PC-3 (cell line): ENCODE measurements at regions not wholly inside any gene's neighbourhood (a gene's known extent, or its start where the extent isn't known, plus 50 kb on each side); places are given as distances from the start of the nearest gene placed in this dataset.

Source experiments
- CTCF ChIP-seq: fragments of 300-600 bp; sonication (generic); conservative IDR thresholded peaks from 2 replicates; pipeline ENCODE4 v1.5.1; 2017; ENCODE audit warnings: antibody characterized with exemption, low read depth, mild to moderate bottlenecking, low read length
- EZH2 ChIP-seq: fragments of 300-600 bp; sonication (generic); IDR thresholded peaks from one replicate; pipeline ENCODE4 v1.6.1; 2017; ENCODE audit warnings: antibody characterized with exemption, mild to moderate bottlenecking, low read length; ENCODE audit not compliant: unreplicated experiment
- EZH2phosphoT487 ChIP-seq: fragments of 300-600 bp; sonication (generic); IDR thresholded peaks from 2 replicates; pipeline ENCODE4 v1.6.1; 2018; ENCODE audit warnings: mild to moderate bottlenecking, antibody characterized with exemption, low read length, borderline replicate concordance

DNA sequence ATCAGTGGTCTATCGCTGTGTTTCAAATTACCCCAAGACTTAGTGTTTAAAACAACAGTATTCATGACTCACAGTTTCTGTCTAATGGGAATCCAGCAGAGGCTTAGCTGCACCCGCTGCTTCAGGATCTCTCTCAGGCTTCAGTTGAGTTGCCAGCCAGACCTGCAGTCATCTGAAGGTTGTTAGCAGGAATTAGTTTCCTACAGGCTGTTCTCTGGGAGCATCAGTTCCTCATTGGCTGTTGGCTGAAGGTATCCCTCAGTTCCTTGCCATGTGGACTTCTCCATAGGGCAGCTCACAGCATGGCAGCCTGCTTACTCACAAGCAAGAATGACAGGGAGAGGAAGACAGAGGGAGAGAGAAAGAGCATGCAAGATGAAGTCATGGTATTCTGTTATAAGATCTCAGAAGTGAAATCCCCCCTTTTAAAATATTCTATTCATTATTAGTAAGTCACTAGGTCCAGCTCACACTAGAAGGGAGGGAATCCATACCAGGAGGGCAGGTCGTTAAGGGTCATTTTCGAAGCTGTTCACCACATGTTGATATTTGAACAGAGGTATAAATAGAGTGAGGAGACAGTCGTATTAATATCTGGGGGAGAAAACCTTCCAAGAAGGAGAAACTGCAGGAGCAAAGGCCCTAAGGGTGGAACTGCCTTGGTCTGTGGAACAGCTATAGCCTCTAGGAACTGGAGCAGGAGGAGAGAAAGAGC is 473.9 kb upstream of the PPP2R3A start:
- TF ChIP-seq CTCF (no peak), EZH2phosphoT487 (no peak), EZH2 (no peak)
